NOMO-1 treated with DMSO at 0.1 percent for 48 hours (cell line): ENCODE measurements at regions not wholly inside any gene's neighbourhood (a gene's known extent, or its start where the extent isn't known, plus 50 kb on each side); places are given as distances from the start of the nearest gene placed in this dataset.

Experiments used
- DNase-seq: peaks from one replicate; lab custom pipeline; 2025; ENCODE audit not compliant: unreplicated experiment; lab: John Stamatoyannopoulos, UW

GRCh38 chr1:181423301-181423918 lies 59.9 kb upstream of the CACNA1E start:
- peak; percentile 60 for DNase-seq

GRCh38 chr1:181424786-181425403 lies 58.4 kb upstream of the CACNA1E start:
- DNase-seq: peak; percentile 62

GRCh38 chr1:181425566-181425965 lies 57.8 kb upstream of the CACNA1E start:
- peak; percentile 71 for DNase-seq

GRCh38 chr1:181429462-181429861 lies 53.9 kb upstream of the CACNA1E start:
- no peak for DNase-seq

- no peak for DNase-seq
These were observed 53.1 kb upstream of the CACNA1E start for GRCh38 chr1:181430015-181430885.
